Naive B cell (primary cell): ENCODE measurements at regions not wholly inside any gene's neighbourhood (a gene's known extent, or its start where the extent isn't known, plus 50 kb on each side); places are given as distances from the start of the nearest gene placed in this dataset.
A peak's percentile ranks its signal among the peaks of the same experiment; 100 is the strongest.

Experiments
- ATAC-seq, 2 donors: fragments of 150-1000 bp; cut with Tn5 transposase; 2 replicates each; pipeline ENCODE4 v1.10.0; 2021; ENCODE audit warnings: low read depth in 2 of 2, mild to moderate bottlenecking in 2 of 2, moderate library complexity in 2 of 2
- DNase-seq: peaks from one replicate; pipeline ENCODE4 v3.0.0; 2022
- H3K27ac Mint-ChIP-seq, 6 donors: one replicate each; pipeline ENCODE4 v1.8.0; 2020 to 2022; ENCODE audit warnings: mild to moderate bottlenecking in 6 of 6, mixed read lengths in 6 of 6, moderate library complexity in 5 of 6, inconsistent platforms in 2 of 6
- H3K27me3 Mint-ChIP-seq, 3 donors: one replicate each; pipeline ENCODE4 v1.8.0; 2021 to 2022; ENCODE audit warnings: mixed read lengths in 3 of 3, mild to moderate bottlenecking in 1 of 3
- H3K36me3 Mint-ChIP-seq, 2 donors: one replicate each; pipeline ENCODE4 v1.8.0; 2020 to 2022; ENCODE audit warnings: mixed read lengths in 2 of 2, inconsistent platforms in 1 of 2, mild to moderate bottlenecking in 1 of 2
- H3K4me1 Mint-ChIP-seq, 3 donors: one replicate each; pipeline ENCODE4 v1.8.0; 2020 to 2022; ENCODE audit warnings: mixed read lengths in 3 of 3, inconsistent platforms in 1 of 3, mild to moderate bottlenecking in 1 of 3, moderate library complexity in 1 of 3
- H3K4me3 Mint-ChIP-seq, 8 donors: one replicate each; pipeline ENCODE4 v1.8.0; 2020 to 2022; ENCODE audit warnings: mild to moderate bottlenecking in 8 of 8, mixed read lengths in 8 of 8, moderate library complexity in 8 of 8, inconsistent platforms in 2 of 8
- H3K9me3 Mint-ChIP-seq, 7 donors: one replicate each; pipeline ENCODE4 v1.8.0; 2020 to 2022; ENCODE audit warnings: mixed read lengths in 7 of 7, mild to moderate bottlenecking in 5 of 7, inconsistent platforms in 2 of 7, moderate library complexity in 1 of 7

DNA sequence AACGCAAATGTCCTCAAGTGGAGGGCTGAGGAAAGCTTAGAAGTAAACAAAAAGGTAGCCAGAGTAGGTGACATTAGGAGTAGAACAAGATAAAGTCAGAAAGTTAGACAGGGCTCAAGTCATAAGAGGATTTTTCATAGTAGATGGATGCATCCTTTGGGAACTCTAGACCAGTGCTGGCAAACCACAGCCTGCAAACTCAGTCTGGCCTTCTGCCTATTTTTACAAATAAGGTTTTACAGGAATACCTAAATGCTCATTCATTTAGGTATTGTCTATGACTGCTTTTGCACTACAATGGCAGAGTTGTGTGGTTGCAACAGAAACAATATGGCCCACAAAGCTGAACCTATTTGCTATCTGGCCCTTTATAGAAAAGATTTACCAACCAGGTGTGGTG lies 116.0 kb upstream of the HMHB1 start:
- Mint-ChIP-seq H3K4me3 (no peak overlapping the region), H3K9me3 (peaks cover 0 to 6% (median 0%) of the 10 kb centered on the region in 7 donors), H3K36me3 (no peaks in the 10 kb centered on the region), H3K4me1 (no peaks in the 10 kb centered on the region), H3K27me3 (no peaks in the 10 kb centered on the region), H3K27ac (no peak overlapping the region)
- DNase-seq (no peak), ATAC-seq (no peak)

DNA sequence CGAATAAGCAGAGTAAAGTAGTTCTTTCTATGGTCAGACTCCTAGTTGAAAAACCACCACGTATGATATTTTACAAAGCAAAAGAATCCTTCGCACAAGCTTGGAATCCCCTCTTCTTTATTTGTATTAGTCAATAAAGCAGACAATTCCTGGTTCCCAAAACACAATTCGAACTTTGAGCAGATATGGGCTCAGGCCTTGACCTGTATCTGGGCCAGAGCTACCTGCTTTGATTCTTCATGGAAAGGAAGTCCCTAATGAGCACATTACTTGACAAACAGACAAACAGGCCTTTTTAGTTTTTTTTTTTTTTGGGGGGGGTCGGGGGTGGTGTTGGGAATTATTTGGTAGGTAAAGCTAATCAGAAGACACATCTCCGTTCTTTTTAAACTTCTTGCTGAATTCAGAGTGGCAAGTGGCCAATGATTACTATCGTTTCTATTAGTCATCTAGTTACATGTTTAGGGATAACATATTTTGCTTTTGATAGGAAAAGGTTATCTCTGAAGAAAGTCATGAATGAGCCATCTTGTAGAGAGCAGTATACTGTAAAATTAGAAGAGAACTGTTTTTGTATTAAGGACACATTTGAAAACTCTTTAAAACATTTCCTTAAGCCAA lies 116.6 kb upstream of the HMHB1 start:
- Mint-ChIP-seq H3K27ac (no peak overlapping the region), H3K4me1 (no peaks in the 10 kb centered on the region), H3K9me3 (peaks cover 0 to 11% (median 5%) of the 10 kb centered on the region in 7 donors), H3K4me3 (peak overlapping the region in 1 of 8 donors; percentile 54), H3K36me3 (peaks cover 0 to 5% of the 10 kb centered on the region in 2 donors), H3K27me3 (no peaks in the 10 kb centered on the region)
- DNase-seq (no peak), ATAC-seq (no peak)

DNA sequence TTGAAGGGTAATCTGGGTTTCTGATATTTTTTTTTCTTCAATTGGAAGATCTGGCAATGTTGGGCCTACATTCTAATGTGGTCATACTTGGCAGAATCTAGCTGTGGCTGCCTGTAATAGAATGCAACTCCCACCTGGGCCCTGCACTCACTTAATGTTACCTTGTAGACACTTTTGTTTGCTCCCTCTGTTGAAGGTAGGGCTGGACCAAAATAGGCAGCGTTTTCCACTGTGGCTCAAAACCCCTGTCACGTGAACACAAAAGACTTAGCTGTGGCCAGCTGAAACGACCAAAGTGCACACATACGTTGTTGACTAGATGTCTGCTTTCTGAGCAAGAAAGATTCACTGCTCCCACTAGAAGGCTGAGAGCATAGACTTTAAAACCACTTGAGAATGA lies 117.6 kb upstream of the HMHB1 start:
- Mint-ChIP-seq H3K27me3 (no peaks in the 10 kb centered on the region), H3K9me3 (peaks cover 7 to 21% (median 15%) of the 10 kb centered on the region in 7 donors), H3K36me3 (peaks cover 5 to 9% of the 10 kb centered on the region in 2 donors), H3K27ac (no peak overlapping the region), H3K4me3 (no peak overlapping the region), H3K4me1 (no peaks in the 10 kb centered on the region)
- no peak for ATAC-seq
- DNase-seq = no peak

DNA sequence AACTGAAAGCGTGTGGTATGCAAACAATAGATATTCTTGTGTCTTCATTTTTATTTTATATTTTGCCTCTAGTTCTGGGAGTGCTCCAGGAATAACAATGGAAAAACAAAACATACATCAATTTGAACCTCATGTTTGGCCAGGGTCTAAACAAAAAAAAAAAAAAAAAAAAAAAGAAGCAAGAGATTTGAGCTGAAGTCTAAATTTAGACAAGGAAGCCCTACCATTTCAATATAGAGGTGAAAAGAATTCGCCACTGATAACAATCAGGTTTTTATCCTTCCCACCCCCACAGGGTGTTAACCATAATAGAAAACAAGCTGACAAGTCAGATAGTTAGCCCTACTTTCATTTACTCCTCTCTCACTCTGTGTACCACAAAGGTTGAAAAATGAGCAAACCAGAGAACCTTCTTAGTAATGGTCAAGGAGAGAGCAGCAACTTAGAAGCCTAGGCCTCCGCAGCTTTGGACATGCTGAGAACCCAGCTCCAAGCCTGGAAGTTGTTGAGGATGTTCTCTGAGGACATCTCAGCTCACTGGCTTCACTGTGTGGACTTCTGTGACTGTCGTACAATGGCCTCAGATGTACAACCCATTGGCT lies 118.2 kb upstream of the HMHB1 start:
- Mint-ChIP-seq H3K9me3 (peaks cover 9 to 27% (median 17%) of the 10 kb centered on the region in 7 donors), H3K4me3 (no peak overlapping the region), H3K27me3 (no peaks in the 10 kb centered on the region), H3K36me3 (peaks cover 5 to 11% of the 10 kb centered on the region in 2 donors), H3K27ac (peak overlapping the region in 1 of 6 donors; percentile 22), H3K4me1 (no peaks in the 10 kb centered on the region)
- DNase-seq (no peak), ATAC-seq (no peak)

DNA sequence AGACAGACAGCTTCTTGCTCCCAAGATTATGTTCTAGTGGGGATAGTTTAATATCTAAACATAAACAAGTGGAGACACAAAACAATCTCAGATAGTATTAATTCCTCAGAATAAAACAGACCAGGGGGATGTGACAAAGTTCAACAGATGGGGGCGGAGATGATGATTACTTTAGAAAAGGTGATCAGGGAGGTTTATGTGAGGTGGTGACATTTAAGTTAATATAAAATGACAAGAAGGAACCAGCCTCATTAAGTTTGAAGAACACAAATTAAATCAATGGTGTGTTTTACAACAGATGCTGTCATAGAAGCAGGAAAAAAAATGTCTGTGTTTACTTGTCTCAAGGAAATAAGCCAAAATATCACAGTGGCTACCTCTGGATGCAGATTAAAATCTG lies 119.6 kb upstream of the HMHB1 start:
- Mint-ChIP-seq H3K4me3 (no peak overlapping the region), H3K9me3 (peaks cover 9 to 42% (median 17%) of the 10 kb centered on the region in 7 donors), H3K36me3 (peaks cover 5 to 11% of the 10 kb centered on the region in 2 donors), H3K4me1 (no peaks in the 10 kb centered on the region), H3K27ac (no peak overlapping the region), H3K27me3 (no peaks in the 10 kb centered on the region)
- DNase-seq = no peak
- ATAC-seq = no peak

DNA sequence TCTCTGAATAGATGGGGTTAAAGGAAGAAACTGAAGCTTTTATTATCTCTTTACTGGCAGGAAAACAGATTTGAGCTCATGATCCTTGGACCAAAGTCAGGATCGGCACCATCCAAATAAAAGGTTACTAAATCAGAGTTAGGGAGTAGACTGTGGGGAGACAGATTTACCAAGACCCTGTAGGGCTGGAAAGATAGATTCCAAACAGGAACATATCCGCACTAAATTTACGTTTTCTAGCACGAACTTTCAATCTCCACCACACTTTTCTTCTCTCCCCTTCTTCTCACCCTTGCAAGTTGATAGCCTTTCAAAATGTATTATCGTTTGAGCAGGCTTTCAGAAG lies 120.0 kb upstream of the HMHB1 start:
- H3K4me3 Mint-ChIP-seq = no peak overlapping the region
- H3K4me1 Mint-ChIP-seq = no peaks in the 10 kb centered on the region

DNA sequence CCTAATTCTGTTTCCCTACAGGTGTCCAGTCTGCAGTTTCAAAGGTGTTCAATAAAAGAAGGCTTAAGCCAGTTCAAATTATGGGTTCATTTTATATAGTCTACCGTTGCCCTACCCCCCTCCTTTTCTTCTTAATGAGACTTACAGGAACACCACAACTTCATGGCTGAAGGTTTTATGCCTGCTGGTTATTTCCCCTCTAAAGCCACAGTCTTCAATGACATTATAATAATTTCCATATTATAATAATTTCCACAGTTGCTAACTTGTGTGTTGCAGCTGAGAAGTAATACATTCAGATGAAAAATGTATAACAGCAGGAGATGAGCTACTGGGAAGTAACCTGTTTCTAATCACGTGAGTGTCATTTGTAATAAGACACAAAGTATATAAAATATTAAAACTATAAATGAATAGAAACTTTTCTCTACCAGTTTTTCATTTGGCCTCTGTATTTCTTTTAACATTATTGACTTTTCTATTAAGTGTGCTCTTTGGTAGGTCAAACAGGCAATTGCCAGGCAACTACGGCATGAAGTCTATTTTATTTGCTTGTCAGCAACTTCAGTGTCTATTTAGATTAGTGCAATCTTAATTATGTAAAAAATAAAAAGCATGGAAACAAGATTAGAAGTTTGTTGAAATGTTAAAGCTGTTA lies 120.5 kb upstream of the HMHB1 start:
- ATAC-seq = no peak
- Mint-ChIP-seq H3K27me3 (no peaks in the 10 kb centered on the region), H3K4me3 (no peak overlapping the region), H3K27ac (no peak overlapping the region), H3K36me3 (peaks cover 5 to 11% of the 10 kb centered on the region in 2 donors), H3K9me3 (peaks cover 9 to 42% (median 17%) of the 10 kb centered on the region in 7 donors), H3K4me1 (no peaks in the 10 kb centered on the region)
- DNase-seq = no peak

More for the DNA sequence above, 120.0 kb upstream of the HMHB1 start:
- ATAC-seq (no peak), DNase-seq (no peak)
- H3K9me3 Mint-ChIP-seq = peaks cover 9 to 42% (median 17%) of the 10 kb centered on the region in 7 donors
- no peaks in the 10 kb centered on the region for H3K27me3 Mint-ChIP-seq
- peaks cover 5 to 11% of the 10 kb centered on the region in 2 donors for H3K36me3 Mint-ChIP-seq
- no peak overlapping the region for H3K27ac Mint-ChIP-seq

DNA sequence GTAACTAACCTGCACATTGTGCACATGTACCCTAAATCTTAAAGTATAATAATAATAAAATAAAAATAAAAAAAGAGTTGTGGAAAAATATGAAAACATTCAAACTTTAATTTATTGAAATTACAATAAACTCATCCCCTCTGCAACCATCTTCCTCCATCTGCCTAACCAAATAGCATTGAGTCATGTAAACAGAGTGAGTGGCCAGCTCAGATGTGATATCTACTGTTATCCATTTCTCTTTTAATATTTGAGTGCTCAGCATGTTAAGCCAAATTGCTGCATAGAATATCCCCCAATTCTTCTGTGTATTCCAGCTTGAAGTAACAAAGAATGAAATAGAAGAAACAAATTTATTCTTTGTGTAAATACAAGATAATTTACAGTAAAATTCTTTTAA lies 124.4 kb upstream of the HMHB1 start:
- no peak overlapping the region for H3K27ac Mint-ChIP-seq
- H3K27me3 Mint-ChIP-seq = no peaks in the 10 kb centered on the region
- H3K9me3 Mint-ChIP-seq = peaks cover 9 to 42% (median 16%) of the 10 kb centered on the region in 7 donors
- no peaks in the 10 kb centered on the region for H3K4me1 Mint-ChIP-seq
- ATAC-seq = no peak
- no peak for DNase-seq
- H3K4me3 Mint-ChIP-seq = no peak overlapping the region
- peaks cover 5 to 11% of the 10 kb centered on the region in 2 donors for H3K36me3 Mint-ChIP-seq

DNA sequence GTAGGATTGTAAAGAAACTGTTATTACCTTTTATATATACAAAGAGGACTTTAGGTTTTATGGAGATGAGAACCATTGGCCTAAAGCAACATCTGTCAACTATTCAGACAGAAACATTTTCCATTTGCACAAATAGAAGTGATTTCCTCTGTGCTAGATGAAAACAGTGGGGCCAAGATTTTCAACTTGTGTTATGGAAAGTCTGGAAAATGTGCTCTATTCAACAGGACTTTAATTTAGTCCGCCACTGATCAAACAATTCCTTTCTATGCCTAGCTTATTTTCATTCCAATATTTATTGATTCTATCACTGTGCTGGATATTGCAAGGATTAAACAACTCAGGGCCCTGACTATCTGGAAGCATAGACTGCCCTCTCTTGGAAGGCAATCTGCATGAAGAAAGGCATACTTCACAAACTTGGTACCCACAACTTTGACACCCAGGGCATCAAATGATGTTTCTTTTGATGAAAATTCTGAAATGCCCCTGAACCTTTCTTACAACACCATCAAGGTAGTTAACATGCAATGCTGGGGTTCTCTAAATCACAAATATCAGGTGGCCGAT lies 126.6 kb upstream of the HMHB1 start:
- Mint-ChIP-seq H3K4me3 (no peak overlapping the region), H3K27me3 (no peaks in the 10 kb centered on the region), H3K9me3 (peaks cover 5 to 30% (median 16%) of the 10 kb centered on the region in 7 donors), H3K36me3 (peaks cover 0 to 11% of the 10 kb centered on the region in 2 donors), H3K27ac (no peak overlapping the region), H3K4me1 (no peaks in the 10 kb centered on the region)
- DNase-seq (no peak), ATAC-seq (no peak)

DNA sequence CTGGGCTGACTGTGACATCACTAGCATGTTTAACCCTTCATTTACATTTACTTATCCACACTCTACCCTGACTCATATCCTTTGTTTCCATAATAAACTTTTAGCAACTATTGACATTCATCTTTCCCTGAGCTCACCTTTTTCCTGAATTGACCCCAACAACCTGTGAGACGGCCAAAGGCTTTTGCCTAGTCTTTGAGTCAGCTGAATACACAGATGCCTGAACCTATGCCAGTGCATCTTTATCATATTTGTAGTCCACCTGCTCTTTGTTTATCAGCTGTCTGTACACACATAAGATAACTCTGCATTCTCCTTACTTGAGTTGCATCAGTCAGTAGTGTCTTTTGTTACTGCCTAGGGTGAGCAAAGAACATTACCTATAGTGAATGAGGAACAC lies 128.5 kb upstream of the HMHB1 start:
- H3K4me1 Mint-ChIP-seq = peaks cover 0 to 1% (median 0%) of the 10 kb centered on the region in 3 donors
- DNase-seq (no peak), ATAC-seq (no peak)
- H3K27ac Mint-ChIP-seq = no peak overlapping the region
- peaks cover 0 to 11% (median 4%) of the 10 kb centered on the region in 7 donors for H3K9me3 Mint-ChIP-seq
- H3K36me3 Mint-ChIP-seq = no peaks in the 10 kb centered on the region
- H3K4me3 Mint-ChIP-seq = no peak overlapping the region
- no peaks in the 10 kb centered on the region for H3K27me3 Mint-ChIP-seq

DNA sequence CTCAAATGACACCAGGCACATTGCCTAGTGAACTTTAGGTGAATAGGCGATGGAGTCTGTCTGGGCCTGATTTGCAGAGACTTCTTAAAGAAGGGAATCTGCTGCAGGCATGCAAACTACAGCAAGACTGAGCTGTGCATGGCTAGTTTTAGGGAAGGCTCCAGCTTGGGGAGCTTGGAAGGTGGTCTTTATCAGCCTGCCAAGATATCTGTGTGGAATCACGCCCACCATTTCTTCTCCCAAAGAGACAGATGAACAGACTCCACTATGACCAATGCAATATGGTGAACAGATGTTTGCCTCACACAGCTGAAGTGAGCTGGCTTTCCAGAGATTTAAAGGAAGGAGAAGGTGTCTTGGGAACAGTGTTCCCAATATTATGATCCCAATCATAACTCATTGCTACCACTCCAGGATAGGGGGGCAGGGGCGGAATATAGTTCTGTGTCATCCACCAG lies 129.0 kb upstream of the HMHB1 start:
- peaks cover 0 to 6% (median under 1%) of the 10 kb centered on the region in 7 donors for H3K9me3 Mint-ChIP-seq
- no peak for ATAC-seq
- no peaks in the 10 kb centered on the region for H3K27me3 Mint-ChIP-seq
- H3K27ac Mint-ChIP-seq = no peak overlapping the region
- DNase-seq = no peak
- H3K4me1 Mint-ChIP-seq = peaks cover 0 to 5% (median 4%) of the 10 kb centered on the region in 3 donors
- no peak overlapping the region for H3K4me3 Mint-ChIP-seq
- H3K36me3 Mint-ChIP-seq = no peaks in the 10 kb centered on the region

DNA sequence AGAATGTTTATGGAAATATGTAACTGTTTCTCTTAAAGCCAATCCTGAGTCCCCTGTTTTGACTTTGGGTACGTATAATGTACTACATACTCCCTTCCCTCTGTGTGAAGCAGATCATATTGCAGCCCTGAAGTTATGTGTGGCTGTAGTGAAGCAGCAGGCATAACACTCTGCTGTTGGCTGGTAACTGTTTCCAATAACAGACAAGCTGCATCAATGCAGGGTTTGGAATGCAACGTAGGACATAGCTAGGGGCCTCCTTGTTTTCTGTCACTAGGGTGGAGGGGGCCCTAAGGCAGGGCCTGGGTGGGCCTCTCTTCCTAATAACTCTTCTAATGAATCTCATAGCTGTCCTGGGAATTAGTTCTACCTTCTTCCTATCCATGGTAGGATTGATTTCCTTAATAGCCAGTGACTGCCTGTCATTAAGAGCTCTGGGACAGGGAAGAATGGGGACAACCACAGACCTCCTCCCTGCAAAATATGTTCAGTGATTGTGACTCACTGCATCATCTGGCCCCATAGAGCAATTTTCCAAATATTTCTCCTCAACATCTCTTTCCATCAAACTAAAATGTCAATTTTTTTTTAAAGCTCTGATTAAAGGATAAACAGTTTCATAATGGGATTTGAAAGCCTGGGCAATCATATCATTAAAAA lies 129.6 kb upstream of the HMHB1 start:
- no peaks in the 10 kb centered on the region for H3K36me3 Mint-ChIP-seq

DNA sequence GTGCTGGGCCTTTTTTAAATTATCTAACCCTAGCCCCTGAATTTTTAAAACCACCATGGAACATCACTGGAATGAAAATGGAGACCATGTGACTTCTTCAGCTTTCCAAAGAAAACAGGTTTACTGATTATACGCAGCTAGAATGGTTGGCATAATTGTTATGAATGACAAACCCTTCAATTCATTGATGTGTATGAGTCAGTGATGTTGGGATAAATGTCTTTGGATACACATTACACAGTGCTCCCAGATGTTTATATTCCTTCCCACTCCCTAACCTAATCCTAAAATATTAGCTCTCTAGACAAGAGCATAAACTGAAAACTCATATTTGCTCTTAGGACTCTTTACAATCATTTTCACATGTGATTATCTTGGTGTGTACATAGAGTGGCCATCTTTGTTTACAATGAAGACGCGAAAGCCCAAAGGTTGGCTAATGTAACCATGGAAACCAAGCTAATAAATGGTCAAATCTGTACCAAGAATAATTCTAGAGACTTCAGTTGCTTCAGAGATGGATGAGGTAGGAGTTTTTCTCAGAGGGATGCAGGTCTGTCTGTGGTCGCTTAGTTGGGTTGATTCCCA lies 131.2 kb upstream of the HMHB1 start:
- Mint-ChIP-seq H3K4me1 (peaks cover 0 to 5% (median 4%) of the 10 kb centered on the region in 3 donors), H3K27ac (no peak overlapping the region), H3K36me3 (no peaks in the 10 kb centered on the region), H3K27me3 (no peaks in the 10 kb centered on the region), H3K9me3 (no peaks in the 10 kb centered on the region), H3K4me3 (no peak overlapping the region)
- DNase-seq (no peak), ATAC-seq (no peak)

More for the DNA sequence above, 129.6 kb upstream of the HMHB1 start:
- ATAC-seq (no peak), DNase-seq (no peak)
- Mint-ChIP-seq H3K27me3 (no peaks in the 10 kb centered on the region), H3K4me3 (no peak overlapping the region), H3K9me3 (peaks cover 0 to 3% (median 0%) of the 10 kb centered on the region in 7 donors), H3K27ac (no peak overlapping the region), H3K4me1 (peaks cover 0 to 5% (median 4%) of the 10 kb centered on the region in 3 donors)
